GM12878 (cell line): ENCODE measurements at regions not wholly inside any gene's neighbourhood (a gene's known extent, or its start where the extent isn't known, plus 50 kb on each side); places are given as distances from the start of the nearest gene placed in this dataset.

Source experiments
- ATAC-seq: fragments of 200-7000 bp; cut with Tn5 transposase; 3 replicates; pipeline ENCODE4 v1.9.1; 2020; ENCODE audit warnings: mild to moderate bottlenecking, moderate library complexity
- BruUV-seq: library from RNA; stranded (reverse); fragments of 400-500 nt; replicated peaks from 2 replicates; lab custom pipeline; 2021; lab: Mats Ljungman, UMichigan
- CTCF ChIA-PET: fragments of 300-600 bp; sonication (Branson Sonifier 250); formaldehyde crosslinking; extraction: SDS; loops from one replicate; lab custom pipeline; 2021; ENCODE audit warnings: inconsistent platforms; lab: Yijun Ruan, JAX
- POLR2A ChIA-PET: fragments of 350-600 bp; formaldehyde crosslinking; extraction: SDS; loops from one replicate; lab custom pipeline; 2021; ENCODE audit warnings: inconsistent platforms; lab: Charles Lee
- RAD21 ChIA-PET: fragments of 300-600 bp; sonication (Branson Sonifier 250); formaldehyde crosslinking; loops from one replicate; lab custom pipeline; 2023; ENCODE audit warnings: antibody characterized with exemption; ENCODE audit not compliant: unreplicated experiment; lab: Charles Lee
- SMC1A ChIA-PET: fragments of 300-600 bp; sonication (Branson Sonifier 250); formaldehyde crosslinking; loops from one replicate; lab custom pipeline; 2023; ENCODE audit not compliant: unreplicated experiment, uncharacterized antibody; lab: Charles Lee
- DNase-seq: peaks from one replicate; pipeline ENCODE4 v3.0.0-alpha.2; 2011; ENCODE audit warnings: low read depth, low spot score
- FAIRE-seq: peaks from 3 replicates; lab custom pipeline; 2011; peaks lifted over from hg19 to GRCh38; lab: Jason Lieb, UNC
- H2AFZ ChIP-seq: 2 replicates; pipeline ENCODE4 v1.6.0; 2011; ENCODE audit warnings: low read depth, low read length, control low read depth; ENCODE audit not compliant: control insufficient read depth
- H3K27ac ChIP-seq: 2 replicates; pipeline ENCODE4 v1.5.1; 2011; ENCODE audit warnings: control low read depth; ENCODE audit not compliant: control insufficient read depth, insufficient read depth
- H3K27me3 ChIP-seq, 2 experiments: replicated peaks in 1 of 2; 2 replicates each; pipeline versions ENCODE4 v1.6.0 to v1.6.1; 2011; ENCODE audit warnings: low read length in 1 of 2; ENCODE audit not compliant: control insufficient read depth in 2 of 2, insufficient read depth in 2 of 2
- H3K36me3 ChIP-seq, 2 experiments: 2 replicates each; pipeline ENCODE4 v1.5.1; 2011; ENCODE audit warnings: low read length in 1 of 2; ENCODE audit not compliant: control insufficient read depth in 2 of 2, insufficient read depth in 2 of 2
- H3K4me1 ChIP-seq: 2 replicates; pipeline ENCODE4 v1.6.1; 2011; ENCODE audit warnings: mild to moderate bottlenecking, low read length, moderate library complexity, mixed read lengths; ENCODE audit not compliant: control insufficient read depth, insufficient read depth
- H3K4me2 ChIP-seq: 2 replicates; pipeline ENCODE4 v1.6.0; 2011; ENCODE audit warnings: control low read depth; ENCODE audit not compliant: control insufficient read depth, insufficient read depth
- H3K4me3 ChIP-seq: fragments of 200-600 bp; sonication (generic); 2 replicates; pipeline ENCODE4 v1.5.1; 2016
- H3K79me2 ChIP-seq: 2 replicates; pipeline ENCODE4 v1.6.0; 2011; ENCODE audit warnings: low read length; ENCODE audit not compliant: control insufficient read depth, insufficient read depth
- H3K9ac ChIP-seq: 2 replicates; pipeline ENCODE4 v1.8.0; 2011; ENCODE audit warnings: low read length, control low read depth, mixed read lengths; ENCODE audit not compliant: control insufficient read depth, insufficient read depth
- H3K9me3 ChIP-seq: replicated peaks from 3 replicates; pipeline ENCODE4 v1.5.1; 2011; ENCODE audit warnings: mild to moderate bottlenecking, low read length; ENCODE audit not compliant: control insufficient read depth, insufficient read depth
- H4K20me1 ChIP-seq: 2 replicates; pipeline ENCODE4 v1.6.0; 2011; ENCODE audit not compliant: control insufficient read depth, insufficient read depth
- EP300 ChIP-seq, 2 experiments: fragments of 150-350 bp in 1 of 2; IDR thresholded peaks; 2 replicates each; pipeline ENCODE4 v1.6.1; 2011 to 2012; ENCODE audit warnings: low read depth in 2 of 2, low read length in 2 of 2, borderline replicate concordance in 1 of 2, improper control_type of control experiment in 1 of 2, inconsistent platforms in 1 of 2; ENCODE audit not compliant: control insufficient read depth in 1 of 2
- GATAD2B ChIP-seq: fragments of 450-650 bp; conservative IDR thresholded peaks from 2 replicates; pipeline ENCODE4 v1.6.1; 2017; ENCODE audit warnings: low read depth, mild to moderate bottlenecking, moderate library complexity
- HDAC2 ChIP-seq: fragments of 200-600 bp; sonication (generic); IDR thresholded peaks from 2 replicates; pipeline ENCODE4 v1.6.1; 2017
- IRF3 ChIP-seq: fragments of 450-650 bp; IDR thresholded peaks from 2 replicates; pipeline ENCODE4 v1.6.1; 2014; ENCODE audit warnings: mild to moderate bottlenecking
- IRF4 ChIP-seq: IDR thresholded peaks from 2 replicates; pipeline ENCODE4 v1.6.1; 2011; ENCODE audit warnings: low read depth, low read length
- RFX5 ChIP-seq: IDR thresholded peaks from 2 replicates; pipeline ENCODE4 v1.6.1; 2011; ENCODE audit warnings: low read depth, low read length, improper control_type of control experiment
- SMAD5 ChIP-seq: IDR thresholded peaks from 2 replicates; pipeline ENCODE4 v1.6.1; 2016; ENCODE audit warnings: antibody characterized with exemption, low read depth
- ZBTB33 ChIP-seq: fragments of 450-650 bp; IDR thresholded peaks from 2 replicates; pipeline ENCODE4 v1.6.1; 2017; ENCODE audit warnings: mild to moderate bottlenecking
- ZNF592 ChIP-seq: fragments of 450-650 bp; IDR thresholded peaks from 2 replicates; pipeline ENCODE4 v1.6.1; 2017; ENCODE audit warnings: mild to moderate bottlenecking, moderate library complexity
- WGBS: methylation state at CpG from one replicate; pipeline ENCODE4 v1.1.6; 2016; ENCODE audit warnings: low lambda C conversion rate; ENCODE audit not compliant: insufficient replicate concordance, insufficient coverage; ENCODE audit errors: missing lambda C conversion rate; 5-methylcytosine and 5-hydroxymethylcytosine counted together
- in situ Hi-C: fragments of 300-500 bp; cut with MboI; formaldehyde crosslinking; loops from 9 replicates; pipeline ENCODE4 v1.14.3; 2018; ENCODE audit warnings: mixed read lengths
- intact Hi-C: fragments of 100-400 bp; cut with micrococcal nuclease; formaldehyde crosslinking; loops from one replicate; pipeline ENCODE4 v1.14.2; 2022; ENCODE audit not compliant: unreplicated experiment
- TF ChIP-seq, protein P1 (sequence below): IDR thresholded peaks from 2 replicates; pipeline ENCODE4 v1.6.1; 2011; ENCODE audit warnings: low read depth, low read length, improper control_type of control experiment, borderline replicate concordance

DNA sequence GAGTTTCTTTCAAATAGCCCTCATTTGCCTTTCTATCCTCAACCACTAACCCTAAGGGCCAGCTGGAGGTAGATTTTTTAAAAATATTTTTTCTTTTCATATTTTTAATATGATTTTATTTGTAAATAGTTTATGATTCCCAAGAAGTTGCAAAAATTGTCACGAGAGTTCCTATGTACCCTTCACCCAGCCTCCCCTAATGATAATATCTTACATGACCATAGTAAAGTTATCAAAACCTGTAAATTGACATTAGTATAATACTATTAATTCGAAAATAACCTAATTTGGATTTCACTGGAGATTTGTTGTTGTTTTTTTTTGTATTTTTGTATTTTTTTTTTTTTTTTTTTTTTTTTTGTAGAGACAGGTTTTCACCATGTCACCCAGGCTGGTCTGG is 495.5 kb downstream of the MIAT start:
- BruUV-seq: no TSS peak
- POLR2A ChIA-PET: no interaction called here

More for the DNA sequence above, 495.5 kb downstream of the MIAT start:
- no peaks in the 10 kb centered on the region for H3K4me1 ChIP-seq
- WGBS: 45% methylated on average over 2 of the region's 2 CpGs
- DNase-seq (no peak), ATAC-seq (no peak), FAIRE-seq (no peak)
- in situ Hi-C loops: no loop called here
- no peak overlapping the region for H3K4me3 ChIP-seq
- H3K36me3 ChIP-seq: no peaks in the 10 kb centered on the region
- CTCF ChIA-PET: no interaction called here
- no peak overlapping the region for H3K9ac ChIP-seq
- H3K27me3 ChIP-seq: no peaks in the 10 kb centered on the region
- intact Hi-C loops: no loop called here
- no peak overlapping the region for H2AFZ ChIP-seq
- H3K79me2 ChIP-seq: no peaks in the 10 kb centered on the region
- no peak for TF ChIP-seq SMAD5
- TF ChIP-seq GATAD2B: no peak
- no peak for TF ChIP-seq IRF4
- TF ChIP-seq, protein P1, sequence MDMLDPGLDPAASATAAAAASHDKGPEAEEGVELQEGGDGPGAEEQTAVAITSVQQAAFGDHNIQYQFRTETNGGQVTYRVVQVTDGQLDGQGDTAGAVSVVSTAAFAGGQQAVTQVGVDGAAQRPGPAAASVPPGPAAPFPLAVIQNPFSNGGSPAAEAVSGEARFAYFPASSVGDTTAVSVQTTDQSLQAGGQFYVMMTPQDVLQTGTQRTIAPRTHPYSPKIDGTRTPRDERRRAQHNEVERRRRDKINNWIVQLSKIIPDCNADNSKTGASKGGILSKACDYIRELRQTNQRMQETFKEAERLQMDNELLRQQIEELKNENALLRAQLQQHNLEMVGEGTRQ: no peak
- no peak for TF ChIP-seq ZBTB33
- TF ChIP-seq ZNF592: no peak
- no peak for TF ChIP-seq HDAC2
- TF ChIP-seq IRF3: no peak
- no peak for TF ChIP-seq EP300 (IDR thresholded peaks at IDR 0.05; ENCODE audit: borderline replicate concordance in 1 of 2, control insufficient read depth in 1 of 2, low read depth in 2 of 2, low read length in 2 of 2)
- TF ChIP-seq RFX5: no peak
- SMC1A ChIA-PET: no interaction called here
- RAD21 ChIA-PET: no interaction called here
- no peaks in the 10 kb centered on the region; the same call in 2 of the 3 replicates for H3K9me3 ChIP-seq
- H4K20me1 ChIP-seq: no peaks in the 10 kb centered on the region
- H3K4me2 ChIP-seq: no peak overlapping the region
- H3K27ac ChIP-seq: no peak overlapping the region
